ENCODE measurements at regions not wholly inside any gene's neighbourhood (a gene's known extent, or its start where the extent isn't known, plus 50 kb on each side); places are given as distances from the start of the nearest gene placed in this dataset.

GRCh38 chr12:41981013-41981412, 163.7 kb downstream of the GXYLT1 start:
- DNase-seq, result no peak

- no peak for DNase-seq
These were observed 164.3 kb downstream of the GXYLT1 start for GRCh38 chr12:41980390-41980789.

GRCh38 chr12:41979574-41979973, 165.1 kb downstream of the GXYLT1 start:
- no peak for DNase-seq

- no peak for DNase-seq
These were observed 172.1 kb downstream of the GXYLT1 start for GRCh38 chr12:41972598-41972997.

GRCh38 chr12:41972196-41972595, 172.5 kb downstream of the GXYLT1 start:
- no peak for DNase-seq

- DNase-seq, result no peak
These were observed 173.9 kb downstream of the GXYLT1 start for GRCh38 chr12:41970744-41971143.

- no peak for DNase-seq
These were observed 176.1 kb downstream of the GXYLT1 start for GRCh38 chr12:41968599-41968998.

- DNase-seq, result no peak
These were observed 176.8 kb downstream of the GXYLT1 start for GRCh38 chr12:41967668-41968500.

- DNase-seq, result no peak
These were observed 177.8 kb downstream of the GXYLT1 start for GRCh38 chr12:41966916-41967315.

GRCh38 chr12:41966001-41966400, 178.7 kb downstream of the GXYLT1 start:
- DNase-seq, result no peak

- no peak for DNase-seq
These were observed 181.3 kb downstream of the GXYLT1 start for GRCh38 chr12:41963398-41963797.

GRCh38 chr12:41962171-41962572, 182.5 kb downstream of the GXYLT1 start:
- DNase-seq, result no peak

- no peak for DNase-seq
These were observed 185.4 kb downstream of the GXYLT1 start for GRCh38 chr12:41959271-41959670.

- no peak for DNase-seq
These were observed 188.3 kb downstream of the GXYLT1 start for GRCh38 chr12:41956353-41956752.

GRCh38 chr12:41950455-41950854, 194.2 kb downstream of the GXYLT1 start:
- no peak for DNase-seq

GRCh38 chr12:41946106-41946505, 198.6 kb downstream of the GXYLT1 start:
- DNase-seq, result no peak

GRCh38 chr12:41944216-41944615, 200.5 kb downstream of the GXYLT1 start:
- DNase-seq, result no peak

GRCh38 chr12:41943671-41944070, 201.0 kb downstream of the GXYLT1 start:
- no peak for DNase-seq

- DNase-seq, result no peak
These were observed 202.3 kb downstream of the GXYLT1 start for GRCh38 chr12:41942354-41942753.

GRCh38 chr12:41941079-41941478, 203.6 kb downstream of the GXYLT1 start:
- no peak for DNase-seq

GRCh38 chr12:41940571-41940970, 204.1 kb downstream of the GXYLT1 start:
- no peak for DNase-seq

- DNase-seq, result no peak
These were observed 208.3 kb downstream of the GXYLT1 start for GRCh38 chr12:41936333-41936732.

- DNase-seq, result no peak
These were observed 208.8 kb downstream of the GXYLT1 start for GRCh38 chr12:41935911-41936310.

GRCh38 chr12:41932470-41932991, 212.1 kb downstream of the GXYLT1 start:
- DNase-seq, result no peak
